ENCODE measurements at regions not wholly inside any gene's neighbourhood (a gene's known extent, or its start where the extent isn't known, plus 50 kb on each side); places are given as distances from the start of the nearest gene placed in this dataset.

DNA sequence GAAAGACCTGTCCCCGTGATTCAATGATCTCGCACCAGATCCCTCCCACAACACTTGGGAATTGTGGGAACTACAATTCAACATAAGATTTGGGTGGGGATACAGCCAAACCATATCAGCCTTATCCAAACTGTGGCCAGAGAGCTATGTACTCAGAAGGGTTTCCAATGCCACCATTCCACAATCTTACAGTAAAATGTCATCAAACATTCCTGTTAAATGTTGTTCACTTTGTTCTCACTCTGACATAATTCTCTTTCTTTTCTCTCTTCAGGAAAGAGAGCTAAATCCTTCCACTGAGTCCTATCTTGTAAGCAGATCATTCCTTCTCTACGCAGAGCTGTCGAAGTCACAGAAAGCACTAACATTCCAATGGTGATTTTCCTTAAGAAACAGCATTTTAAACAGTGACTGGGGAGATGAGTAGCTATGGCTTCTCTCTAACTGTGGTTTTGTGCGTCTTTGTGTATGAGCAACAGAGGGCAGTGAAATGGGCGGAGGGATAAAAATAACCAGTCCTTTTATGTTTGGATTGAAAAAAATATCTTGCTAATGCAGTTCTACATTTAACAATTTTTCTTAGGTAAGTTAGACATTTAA, 684.7 kb downstream of the EPHA4 start:
- TF ChIP-seq EZH2 (IDR thresholded peaks at IDR 0.05; ENCODE audit: borderline replicate concordance, insufficient read depth, low read length, poor library complexity, severe bottlenecking): no peak
- TF ChIP-seq, protein P1, sequence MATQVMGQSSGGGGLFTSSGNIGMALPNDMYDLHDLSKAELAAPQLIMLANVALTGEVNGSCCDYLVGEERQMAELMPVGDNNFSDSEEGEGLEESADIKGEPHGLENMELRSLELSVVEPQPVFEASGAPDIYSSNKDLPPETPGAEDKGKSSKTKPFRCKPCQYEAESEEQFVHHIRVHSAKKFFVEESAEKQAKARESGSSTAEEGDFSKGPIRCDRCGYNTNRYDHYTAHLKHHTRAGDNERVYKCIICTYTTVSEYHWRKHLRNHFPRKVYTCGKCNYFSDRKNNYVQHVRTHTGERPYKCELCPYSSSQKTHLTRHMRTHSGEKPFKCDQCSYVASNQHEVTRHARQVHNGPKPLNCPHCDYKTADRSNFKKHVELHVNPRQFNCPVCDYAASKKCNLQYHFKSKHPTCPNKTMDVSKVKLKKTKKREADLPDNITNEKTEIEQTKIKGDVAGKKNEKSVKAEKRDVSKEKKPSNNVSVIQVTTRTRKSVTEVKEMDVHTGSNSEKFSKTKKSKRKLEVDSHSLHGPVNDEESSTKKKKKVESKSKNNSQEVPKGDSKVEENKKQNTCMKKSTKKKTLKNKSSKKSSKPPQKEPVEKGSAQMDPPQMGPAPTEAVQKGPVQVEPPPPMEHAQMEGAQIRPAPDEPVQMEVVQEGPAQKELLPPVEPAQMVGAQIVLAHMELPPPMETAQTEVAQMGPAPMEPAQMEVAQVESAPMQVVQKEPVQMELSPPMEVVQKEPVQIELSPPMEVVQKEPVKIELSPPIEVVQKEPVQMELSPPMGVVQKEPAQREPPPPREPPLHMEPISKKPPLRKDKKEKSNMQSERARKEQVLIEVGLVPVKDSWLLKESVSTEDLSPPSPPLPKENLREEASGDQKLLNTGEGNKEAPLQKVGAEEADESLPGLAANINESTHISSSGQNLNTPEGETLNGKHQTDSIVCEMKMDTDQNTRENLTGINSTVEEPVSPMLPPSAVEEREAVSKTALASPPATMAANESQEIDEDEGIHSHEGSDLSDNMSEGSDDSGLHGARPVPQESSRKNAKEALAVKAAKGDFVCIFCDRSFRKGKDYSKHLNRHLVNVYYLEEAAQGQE (IDR thresholded peaks at IDR 0.05; ENCODE audit: borderline replicate concordance): no peak
- TF ChIP-seq EP300 (conservative IDR thresholded peaks at IDR 0.05; ENCODE audit: poor library complexity, severe bottlenecking): no peak
- TF ChIP-seq TAF1 (IDR thresholded peaks at IDR 0.05; ENCODE audit: low read depth): no peak
- TF ChIP-seq, protein P2, sequence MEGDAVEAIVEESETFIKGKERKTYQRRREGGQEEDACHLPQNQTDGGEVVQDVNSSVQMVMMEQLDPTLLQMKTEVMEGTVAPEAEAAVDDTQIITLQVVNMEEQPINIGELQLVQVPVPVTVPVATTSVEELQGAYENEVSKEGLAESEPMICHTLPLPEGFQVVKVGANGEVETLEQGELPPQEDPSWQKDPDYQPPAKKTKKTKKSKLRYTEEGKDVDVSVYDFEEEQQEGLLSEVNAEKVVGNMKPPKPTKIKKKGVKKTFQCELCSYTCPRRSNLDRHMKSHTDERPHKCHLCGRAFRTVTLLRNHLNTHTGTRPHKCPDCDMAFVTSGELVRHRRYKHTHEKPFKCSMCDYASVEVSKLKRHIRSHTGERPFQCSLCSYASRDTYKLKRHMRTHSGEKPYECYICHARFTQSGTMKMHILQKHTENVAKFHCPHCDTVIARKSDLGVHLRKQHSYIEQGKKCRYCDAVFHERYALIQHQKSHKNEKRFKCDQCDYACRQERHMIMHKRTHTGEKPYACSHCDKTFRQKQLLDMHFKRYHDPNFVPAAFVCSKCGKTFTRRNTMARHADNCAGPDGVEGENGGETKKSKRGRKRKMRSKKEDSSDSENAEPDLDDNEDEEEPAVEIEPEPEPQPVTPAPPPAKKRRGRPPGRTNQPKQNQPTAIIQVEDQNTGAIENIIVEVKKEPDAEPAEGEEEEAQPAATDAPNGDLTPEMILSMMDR (IDR thresholded peaks at IDR 0.05; ENCODE audit: poor library complexity, severe bottlenecking): no peak
- TF ChIP-seq RAD21 (conservative IDR thresholded peaks at IDR 0.05): no peak
- no peak for TF ChIP-seq SMC3 (conservative IDR thresholded peaks at IDR 0.05; ENCODE audit: poor library complexity)
